ENCODE measurements at regions not wholly inside any gene's neighbourhood (a gene's known extent, or its start where the extent isn't known, plus 50 kb on each side); places are given as distances from the start of the nearest gene placed in this dataset.

DNA sequence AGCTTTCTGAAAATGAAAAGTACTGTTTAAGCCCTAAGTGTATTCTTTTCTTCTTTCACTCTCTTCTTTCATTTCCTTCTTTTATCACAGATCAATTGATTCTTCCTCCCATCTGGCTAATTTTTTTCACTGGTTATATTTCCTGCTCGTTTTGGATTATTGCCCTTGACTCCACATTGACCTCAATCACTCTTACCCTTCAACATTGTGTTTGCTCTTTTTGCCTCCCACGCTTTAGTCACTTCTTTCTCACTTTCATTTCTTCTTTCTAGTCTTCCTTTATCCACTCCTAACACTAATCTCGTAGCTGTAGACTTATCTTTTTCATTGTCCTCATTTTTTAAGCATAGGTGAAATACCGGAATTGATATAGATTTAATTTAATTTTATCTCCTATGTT is 320.3 kb upstream of the VRK2 start:
- DNase-seq, result no peak

GRCh38 chr2:57728691-57729090 is 317.9 kb upstream of the VRK2 start:
- DNase-seq, result no peak

DNA sequence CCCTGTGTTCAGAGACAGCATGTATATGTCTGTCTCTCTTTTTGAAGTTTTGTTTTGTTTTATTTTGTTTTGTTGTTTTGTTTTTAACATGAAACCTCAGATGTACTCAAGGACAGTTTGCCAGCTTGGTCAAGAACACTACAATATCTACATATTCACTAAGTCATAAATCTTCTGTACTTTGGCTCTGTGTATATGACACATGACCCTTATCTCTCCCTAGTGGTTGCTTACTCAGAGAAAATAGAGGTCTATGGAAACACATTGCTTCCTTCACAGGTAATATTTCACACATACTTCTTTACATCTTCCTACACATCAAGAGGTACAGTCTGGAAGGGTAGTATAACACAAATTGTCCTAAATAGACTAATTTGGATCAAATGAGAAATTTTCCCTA is 312.6 kb upstream of the VRK2 start:
- DNase-seq, result no peak

GRCh38 chr2:57740891-57741290 is 305.7 kb upstream of the VRK2 start:
- no peak for DNase-seq

DNA sequence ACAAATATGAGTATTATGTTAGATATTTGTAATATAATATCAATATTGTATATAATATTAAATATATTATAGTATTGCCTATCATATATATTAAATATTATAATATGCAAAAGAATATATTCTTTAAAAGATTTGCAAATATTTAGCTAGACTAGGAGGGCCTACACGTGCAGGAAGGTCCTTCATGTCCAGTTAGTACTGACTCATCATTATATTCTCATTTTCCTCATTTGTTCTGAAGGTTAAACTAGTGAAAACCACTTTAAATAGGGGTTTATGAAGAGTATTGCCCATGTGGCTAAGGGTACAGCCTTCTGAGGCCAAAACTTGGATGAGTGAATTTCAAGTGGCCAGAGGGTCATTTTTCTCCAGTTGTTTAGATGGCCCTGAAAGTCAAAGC is 293.0 kb upstream of the VRK2 start:
- no peak for DNase-seq

- no peak for DNase-seq
These were observed 287.9 kb upstream of the VRK2 start for GRCh38 chr2:57758686-57759085.

DNA sequence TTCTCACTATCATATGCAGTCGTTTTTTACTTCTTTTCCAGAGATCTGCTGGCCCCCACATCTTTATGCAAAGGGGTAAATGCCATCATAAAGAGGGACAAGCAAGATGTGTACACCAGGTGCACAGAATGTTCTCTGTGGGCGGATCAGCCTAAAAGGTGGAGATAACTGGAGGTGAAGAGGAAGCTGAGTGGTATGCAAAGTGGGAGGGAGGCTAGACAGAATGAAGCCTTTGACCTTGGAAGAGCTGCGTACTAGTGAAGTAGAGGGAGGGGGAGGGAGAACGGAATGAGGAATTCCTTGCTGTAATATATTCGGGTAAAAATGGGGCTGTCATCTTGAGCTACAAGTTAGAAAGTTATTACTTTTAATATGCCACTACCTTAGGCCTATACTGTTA is 287.5 kb upstream of the VRK2 start:
- no peak for DNase-seq

- DNase-seq, result peak; percentile 80
These were observed 286.7 kb upstream of the VRK2 start for GRCh38 chr2:57759822-57760300.

GRCh38 chr2:57760381-57760801 is 286.2 kb upstream of the VRK2 start:
- DNase-seq, result no peak

- DNase-seq, result no peak
These were observed 269.7 kb upstream of the VRK2 start for GRCh38 chr2:57776916-57777315.

DNA sequence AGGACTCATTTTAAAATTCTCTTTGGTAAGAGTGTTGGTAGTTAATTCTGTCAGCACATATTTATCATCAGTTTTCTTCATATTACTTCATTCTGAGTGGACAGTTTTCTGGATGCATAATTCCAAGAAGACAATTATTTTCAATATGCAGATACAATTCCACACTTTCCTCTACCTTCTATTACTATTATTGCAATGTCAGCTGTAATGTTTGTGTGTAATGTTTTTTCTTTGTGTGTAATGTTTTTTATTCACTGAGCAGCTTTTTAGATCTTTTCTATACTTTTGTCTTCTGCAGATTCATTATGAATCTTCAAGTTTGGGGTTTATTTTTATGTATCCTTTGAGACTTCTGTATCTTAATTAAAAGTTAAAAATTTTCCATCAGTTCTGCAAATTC is 264.0 kb upstream of the VRK2 start:
- DNase-seq, result no peak

DNA sequence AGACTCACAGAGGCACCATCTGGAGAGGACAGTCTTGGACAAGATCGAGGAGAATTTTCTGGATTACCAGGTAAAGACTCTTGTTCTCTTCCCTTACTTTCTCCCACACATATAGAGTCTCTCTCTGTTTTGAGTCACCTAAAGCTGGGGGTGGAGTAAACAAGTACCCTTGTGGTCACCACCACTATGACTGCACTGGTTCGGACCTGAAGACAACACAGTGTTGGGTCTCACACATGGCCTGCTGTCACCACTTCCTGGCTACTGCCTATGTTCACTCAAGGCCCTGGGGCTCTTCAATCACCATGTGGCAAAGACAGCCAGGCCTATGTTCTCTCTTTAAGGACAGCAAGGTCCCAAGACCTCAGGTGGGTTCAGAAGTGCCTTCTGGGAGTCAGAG is 253.3 kb upstream of the VRK2 start:
- no peak for DNase-seq

- DNase-seq, result no peak
These were observed 250.1 kb upstream of the VRK2 start for GRCh38 chr2:57796527-57796926.

GRCh38 chr2:57798346-57798745 is 248.3 kb upstream of the VRK2 start:
- DNase-seq, result no peak

DNA sequence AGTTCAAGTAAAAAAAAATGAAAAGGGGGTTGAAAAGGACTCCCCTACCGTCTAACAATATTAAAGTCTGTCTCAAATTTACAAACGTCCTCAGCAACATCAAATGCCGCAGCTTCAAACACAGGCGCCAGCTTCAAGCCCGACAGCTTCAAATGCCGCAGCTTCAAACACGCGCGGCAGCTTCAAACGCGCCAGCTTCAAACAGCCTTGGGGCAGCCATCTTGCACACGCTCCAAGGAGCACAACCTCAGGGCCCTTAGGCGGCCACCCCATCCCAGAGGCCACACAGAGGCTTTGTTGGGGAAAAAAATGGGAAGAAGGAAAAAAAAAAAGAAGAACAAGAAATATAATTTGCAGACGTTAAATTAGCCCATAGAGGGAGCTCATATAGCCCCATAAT is 244.4 kb upstream of the VRK2 start:
- no peak for DNase-seq

GRCh38 chr2:57804971-57805370 is 241.6 kb upstream of the VRK2 start:
- DNase-seq, result no peak

DNA sequence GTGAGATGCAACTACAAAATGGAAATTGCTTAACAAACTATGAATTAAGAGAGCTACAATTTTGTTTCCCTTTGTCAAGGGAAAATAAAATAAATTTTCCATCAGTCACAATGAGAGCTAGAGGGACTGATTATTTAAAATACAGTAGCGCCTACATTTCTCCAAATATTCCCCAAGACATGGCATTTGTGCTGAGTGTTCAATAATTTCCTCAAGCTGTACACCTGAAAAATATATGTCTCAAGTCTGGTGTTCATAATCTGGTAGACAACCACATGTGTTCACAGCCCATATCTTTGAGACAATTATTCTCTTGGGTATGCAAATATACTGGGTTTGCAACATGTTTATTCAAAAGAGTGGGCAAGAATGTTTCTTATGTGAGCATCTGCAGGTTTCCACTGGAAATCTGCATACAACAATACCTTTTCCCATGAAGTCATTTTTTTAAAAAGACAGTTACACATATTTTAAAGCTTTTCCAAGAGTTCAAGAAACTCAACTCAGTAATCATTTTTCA is 240.1 kb upstream of the VRK2 start:
- no peak for DNase-seq

DNA sequence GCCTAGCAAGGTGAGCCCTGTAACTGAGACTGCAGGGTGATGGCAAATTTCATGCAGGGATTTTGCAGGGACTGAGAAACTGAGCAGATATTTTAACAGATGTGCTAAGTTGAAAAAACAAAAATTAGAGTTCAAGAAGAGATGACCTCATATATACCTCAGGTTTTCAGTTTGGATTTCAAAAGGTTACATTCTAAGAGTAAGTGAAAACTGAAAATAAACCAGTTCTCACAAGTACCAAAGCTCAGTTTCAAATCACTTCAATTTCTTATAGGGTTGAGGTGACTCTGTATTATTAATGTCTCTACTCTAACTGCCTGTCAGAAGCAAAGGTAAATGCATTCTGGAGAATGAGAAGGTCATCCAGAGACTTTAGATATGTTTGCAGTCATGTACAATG is 237.4 kb upstream of the VRK2 start:
- DNase-seq, result no peak

GRCh38 chr2:57821088-57821487 is 225.5 kb upstream of the VRK2 start:
- no peak for DNase-seq

DNA sequence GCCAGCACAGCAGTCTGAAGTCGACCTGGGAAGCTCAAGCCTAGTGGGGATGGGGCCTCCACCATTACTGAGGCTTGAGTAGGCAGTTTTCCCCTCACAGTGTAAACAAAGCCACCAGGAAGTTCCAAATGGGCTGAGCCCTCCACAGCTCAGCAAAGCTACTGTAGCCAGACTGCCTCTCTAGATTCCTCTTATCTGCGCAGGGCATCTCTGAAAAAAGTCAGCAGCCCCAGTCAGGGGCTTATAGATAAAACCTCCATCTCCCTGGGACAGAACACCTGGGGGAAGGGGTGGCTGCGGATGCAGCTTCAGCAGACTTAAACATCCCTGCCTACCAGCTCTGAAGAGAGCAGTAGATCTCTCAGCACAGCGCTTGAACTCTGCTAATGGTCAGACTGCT is 218.4 kb upstream of the VRK2 start:
- no peak for DNase-seq

DNA sequence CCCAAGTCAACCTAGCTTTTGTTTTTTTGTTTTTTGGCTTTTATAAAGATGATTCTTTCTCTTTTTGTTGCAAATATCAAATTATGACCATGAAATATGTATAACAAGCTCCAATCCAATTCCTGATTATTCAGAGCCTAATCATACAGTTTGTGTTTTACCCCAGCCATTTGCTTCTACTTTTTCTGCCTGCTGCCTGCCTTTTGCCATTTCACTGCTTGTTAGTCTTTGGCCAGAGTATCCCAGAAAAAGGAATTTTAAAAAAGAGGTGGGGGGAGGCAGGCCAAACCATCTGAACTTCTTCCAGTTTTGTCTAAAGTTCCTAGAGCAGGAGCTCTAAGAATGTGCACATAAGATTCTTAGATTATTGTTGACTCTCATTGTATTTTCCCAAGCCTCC is 211.9 kb upstream of the VRK2 start:
- DNase-seq, result no peak

GRCh38 chr2:57842531-57842930 is 204.1 kb upstream of the VRK2 start:
- no peak for DNase-seq

DNA sequence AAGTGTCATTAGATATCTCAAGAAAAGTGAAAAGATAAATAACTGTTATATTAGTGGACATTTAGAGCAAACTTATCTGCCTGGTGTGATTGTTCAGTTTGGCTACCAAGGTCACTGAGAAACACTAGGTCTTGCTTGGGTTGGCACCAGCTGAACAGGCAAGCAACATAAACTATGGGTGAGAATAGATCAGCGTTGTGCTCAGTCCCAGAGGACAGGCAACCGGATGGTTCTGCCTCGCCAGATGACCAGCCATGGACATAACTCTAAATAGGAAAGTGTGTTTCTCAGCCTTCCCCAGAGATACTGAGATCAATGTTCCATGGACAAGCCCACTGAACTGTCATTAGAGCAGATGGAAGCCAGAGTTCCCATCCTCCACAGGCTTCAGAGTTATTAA is 203.4 kb upstream of the VRK2 start:
- DNase-seq, result no peak

GRCh38 chr2:57848723-57849122 is 197.9 kb upstream of the VRK2 start:
- DNase-seq, result no peak

DNA sequence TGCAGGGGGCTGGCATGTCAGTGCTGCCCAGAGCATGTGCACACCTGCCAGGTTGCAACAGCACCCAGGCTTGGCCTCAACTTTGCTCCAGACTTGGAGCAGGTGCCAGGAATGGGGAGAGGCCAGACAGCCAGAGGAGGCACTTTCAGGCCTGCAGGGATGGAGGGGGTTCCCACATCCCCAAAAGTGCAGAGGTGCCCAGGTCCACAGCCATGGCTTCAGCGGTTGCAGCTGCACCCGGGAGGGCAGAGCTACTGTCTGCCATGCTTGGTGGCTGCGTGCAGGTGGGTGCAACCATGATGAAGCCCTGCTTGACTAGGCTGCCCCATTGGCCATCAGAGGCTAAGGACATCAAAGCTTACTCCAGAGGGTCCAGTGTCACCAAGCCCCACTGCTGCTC is 196.8 kb upstream of the VRK2 start:
- no peak for DNase-seq
